OCI-LY7 (cell line): ENCODE measurements at regions not wholly inside any gene's neighbourhood (a gene's known extent, or its start where the extent isn't known, plus 50 kb on each side); places are given as distances from the start of the nearest gene placed in this dataset.

ENCODE experiments used
- CTCF ChIP-seq: fragments of 200-600 bp; sonication (generic); conservative IDR thresholded peaks from 2 replicates; pipeline ENCODE4 v1.5.1; 2014; ENCODE audit warnings: mild to moderate bottlenecking, antibody characterized with exemption, low read length, moderate library complexity, mixed read lengths
- EZH2phosphoT487 ChIP-seq: fragments of 200-600 bp; sonication (generic); IDR thresholded peaks from 2 replicates; pipeline ENCODE4 v1.6.1; 2018; ENCODE audit warnings: low read depth, borderline replicate concordance, mild to moderate bottlenecking, mixed run types, antibody characterized with exemption, low read length, moderate library complexity, mixed read lengths

DNA sequence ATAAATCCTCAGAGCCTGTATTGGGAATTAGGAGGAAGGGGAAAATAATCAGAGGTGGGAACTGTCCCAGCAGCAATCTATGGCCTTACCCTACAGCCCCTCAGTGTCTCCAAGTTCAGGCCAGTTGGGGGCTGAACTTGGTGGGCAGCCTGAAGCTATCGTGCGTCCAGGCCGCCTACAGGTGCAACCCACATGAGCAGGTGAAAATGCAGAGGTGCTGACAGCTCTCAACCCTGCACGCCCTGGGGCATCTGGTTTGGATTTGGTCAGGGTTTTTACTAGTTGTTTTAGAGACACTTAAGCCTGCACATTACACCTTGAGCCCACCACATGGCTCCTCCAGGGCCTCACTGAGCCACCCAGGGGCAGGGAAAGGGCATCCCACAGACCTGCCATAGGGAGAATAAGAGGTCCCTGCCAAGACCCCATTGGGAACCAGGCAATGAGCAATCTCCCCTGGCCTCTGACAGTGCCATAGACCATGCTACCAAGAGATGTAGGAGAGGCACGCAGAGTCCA lies 209.5 kb downstream of the FOXD2 start:
- TF ChIP-seq CTCF (no peak), EZH2phosphoT487 (no peak)
